Lower leg skin (tissue), 3 donors: ENCODE measurements at regions not wholly inside any gene's neighbourhood (a gene's known extent, or its start where the extent isn't known, plus 50 kb on each side); places are given as distances from the start of the nearest gene placed in this dataset.

Source experiments
- CTCF ChIP-seq, 3 donors: fragments of 450-650 bp; IDR thresholded peaks; one replicate each; pipeline ENCODE4 v1.5.1; 2016; ENCODE audit warnings: antibody characterized with exemption in 3 of 3, mild to moderate bottlenecking in 3 of 3, moderate library complexity in 2 of 3
- POLR2A ChIP-seq, 2 donors: fragments of 450-650 bp; IDR thresholded peaks; one replicate each; pipeline ENCODE4 v1.6.1; 2016 to 2017; ENCODE audit warnings: antibody characterized with exemption in 2 of 2, mild to moderate bottlenecking in 1 of 2, moderate library complexity in 1 of 2

GRCh38 chr4:41460641-41461040 lies 77.3 kb upstream of the LIMCH1 start:
- no peak for TF ChIP-seq CTCF (IDR thresholded peaks at IDR 0.05)
- TF ChIP-seq POLR2A (IDR thresholded peaks at IDR 0.05), result no peak
